Neural cell (in vitro differentiated cells): ENCODE measurements at regions not wholly inside any gene's neighbourhood (a gene's known extent, or its start where the extent isn't known, plus 50 kb on each side); places are given as distances from the start of the nearest gene placed in this dataset.

Experiments used
- H2AFZ ChIP-seq: fragments of 200-600, 300-800 bp; sonication (generic), shearing (Covaris generic); 2 replicates; pipeline ENCODE4 v1.6.0; 2014; ENCODE audit warnings: low read depth, mild to moderate bottlenecking, antibody characterized with exemption, low read length, moderate library complexity
- H3F3A ChIP-seq: fragments of 200-600 bp; shearing (Covaris generic); 2 replicates; pipeline ENCODE4 v1.6.1; 2016; ENCODE audit warnings: mild to moderate bottlenecking, moderate library complexity, mixed read lengths, antibody characterized with exemption, low read length; ENCODE audit not compliant: insufficient read depth, poor library complexity, severe bottlenecking
- H3K27ac ChIP-seq: fragments of 200-600, 300-800 bp; sonication (generic), shearing (Covaris generic); 2 replicates; pipeline ENCODE4 v1.5.1; 2014; ENCODE audit warnings: mild to moderate bottlenecking, low read length, moderate library complexity
- H3K27me3 ChIP-seq: fragments of 300-800, 200-600 bp; sonication (generic), shearing (Covaris generic); 2 replicates; pipeline ENCODE4 v1.6.0; 2014; ENCODE audit warnings: mild to moderate bottlenecking, low read depth, low read length, moderate library complexity; ENCODE audit not compliant: insufficient read depth
- H3K36me3 ChIP-seq: fragments of 300-800, 200-600 bp; sonication (generic), shearing (Covaris generic); 2 replicates; pipeline ENCODE4 v1.5.1; 2014; ENCODE audit warnings: mild to moderate bottlenecking, antibody characterized with exemption, low read length, moderate library complexity; ENCODE audit not compliant: insufficient read depth
- H3K4me2 ChIP-seq: fragments of 300-800, 200-600 bp; sonication (generic), shearing (Covaris generic); 2 replicates; pipeline ENCODE4 v1.6.0; 2014; ENCODE audit warnings: mild to moderate bottlenecking, low read length
- H3K4me3 ChIP-seq: fragments of 300-800, 200-600 bp; sonication (generic), shearing (Covaris generic); 2 replicates; pipeline ENCODE4 v1.5.1; 2014; ENCODE audit warnings: mild to moderate bottlenecking, low read length, moderate library complexity
- H3K79me2 ChIP-seq: fragments of 200-600 bp; shearing (Covaris generic); replicated peaks from 2 replicates; pipeline ENCODE4 v1.6.0; 2014; ENCODE audit warnings: mild to moderate bottlenecking, low read length, moderate library complexity; ENCODE audit not compliant: insufficient read depth
- H3K9ac ChIP-seq: fragments of 300-800, 200-600 bp; sonication (generic), shearing (Covaris generic); 2 replicates; pipeline ENCODE4 v1.6.1; 2016; ENCODE audit warnings: mild to moderate bottlenecking, low read length, mixed read lengths
- H3K9me2 ChIP-seq: fragments of 200-600 bp; shearing (Covaris generic); 2 replicates; pipeline ENCODE4 v1.6.1; 2016; ENCODE audit warnings: mild to moderate bottlenecking, low read length, mixed read lengths; ENCODE audit not compliant: insufficient read depth
- H3K9me3 ChIP-seq: fragments of 200-600, 300-800 bp; sonication (generic), shearing (Covaris generic); 2 replicates; pipeline ENCODE4 v1.6.1; 2016; ENCODE audit warnings: mild to moderate bottlenecking, mixed run types, low read length, moderate library complexity, mixed read lengths
- H4K20me1 ChIP-seq: fragments of 200-600 bp; shearing (Covaris generic); 2 replicates; pipeline ENCODE4 v1.6.1; 2016; ENCODE audit warnings: mild to moderate bottlenecking, mixed run types; ENCODE audit not compliant: insufficient read depth
- CTCF ChIP-seq: fragments of 450-650 bp; IDR thresholded peaks from 2 replicates; pipeline ENCODE4 v1.5.1; 2014; ENCODE audit warnings: antibody characterized with exemption, mild to moderate bottlenecking, moderate library complexity; ENCODE audit not compliant: poor library complexity, severe bottlenecking
- EP300 ChIP-seq: fragments of 450-650 bp; conservative IDR thresholded peaks from 2 replicates; pipeline ENCODE4 v1.6.1; 2014; ENCODE audit warnings: antibody characterized with exemption, mild to moderate bottlenecking, moderate library complexity; ENCODE audit not compliant: poor library complexity, severe bottlenecking
- EZH2 ChIP-seq: fragments of 200-600, 300-800 bp; shearing (Covaris generic), sonication (generic); IDR thresholded peaks from 2 replicates; pipeline ENCODE4 v1.6.1; 2014; ENCODE audit warnings: antibody characterized with exemption, low read length, borderline replicate concordance, mild to moderate bottlenecking; ENCODE audit not compliant: insufficient read depth, poor library complexity, severe bottlenecking
- MXI1 ChIP-seq: fragments of 450-650 bp; conservative IDR thresholded peaks from 2 replicates; pipeline ENCODE4 v1.6.1; 2014; ENCODE audit warnings: antibody characterized with exemption, mild to moderate bottlenecking; ENCODE audit not compliant: poor library complexity, severe bottlenecking
- POLR2AphosphoS5 ChIP-seq: IDR thresholded peaks from 2 replicates; pipeline ENCODE4 v1.6.1; 2012
- RAD21 ChIP-seq: fragments of 450-650 bp; conservative IDR thresholded peaks from 2 replicates; pipeline ENCODE4 v1.6.1; 2014; ENCODE audit warnings: antibody characterized with exemption, mild to moderate bottlenecking, moderate library complexity
- REST ChIP-seq: IDR thresholded peaks from 2 replicates; pipeline ENCODE4 v1.6.1; 2012; ENCODE audit warnings: borderline replicate concordance
- SMC3 ChIP-seq: fragments of 450-650 bp; conservative IDR thresholded peaks from 2 replicates; pipeline ENCODE4 v1.6.1; 2014; ENCODE audit warnings: antibody characterized with exemption, mild to moderate bottlenecking, moderate library complexity; ENCODE audit not compliant: poor library complexity
- TAF1 ChIP-seq: IDR thresholded peaks from 2 replicates; pipeline ENCODE4 v1.6.1; 2012; ENCODE audit warnings: low read depth

- Histone ChIP-seq H3K9ac (no peak overlapping the region), H3K4me2 (no peak overlapping the region), H2AFZ (no peak overlapping the region), H3K79me2 (no peaks in the 10 kb centered on the region), H4K20me1 (no peaks in the 10 kb centered on the region), H3K4me3 (no peak overlapping the region), H3K36me3 (no peaks in the 10 kb centered on the region), H3K9me3 (no peaks in the 10 kb centered on the region), H3K9me2 (no peaks in the 10 kb centered on the region), H3K27me3 (no peaks in the 10 kb centered on the region), H3F3A (peaks cover 14% of the 10 kb centered on the region), H3K27ac (peak overlapping the region; percentile 84)
- TF ChIP-seq POLR2AphosphoS5 (no peak), REST (no peak), EZH2 (no peak), TAF1 (no peak), SMC3 (no peak), EP300 (no peak), MXI1 (no peak), RAD21 (no peak), CTCF (no peak)
Observed at GRCh38 chr18:68466672-68467071, 248.2 kb downstream of the TMX3 start.

DNA sequence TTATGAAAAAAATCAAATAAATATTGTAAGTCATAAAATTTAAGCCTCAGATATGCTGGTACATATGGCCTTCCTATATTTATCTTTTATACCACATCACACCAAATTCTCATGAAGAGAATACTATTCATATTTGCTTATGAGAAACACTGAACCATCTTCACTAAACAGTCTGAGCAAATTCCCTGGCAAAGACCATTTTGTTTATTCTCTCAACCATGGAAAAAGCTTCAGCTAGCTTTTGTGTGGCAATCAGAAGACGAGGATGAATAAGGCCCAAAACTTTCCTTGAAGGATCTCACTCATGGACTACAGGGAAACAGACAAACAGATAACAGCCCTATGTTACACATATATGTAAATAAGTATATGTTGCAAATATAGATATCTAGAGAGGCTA lies 252.1 kb downstream of the TMX3 start:
- no peak for TF ChIP-seq TAF1
- no peak for TF ChIP-seq RAD21
- no peak for TF ChIP-seq SMC3
- no peak for TF ChIP-seq CTCF
- TF ChIP-seq MXI1 = no peak
- no peak for TF ChIP-seq POLR2AphosphoS5
- no peak for TF ChIP-seq EP300
- no peak for TF ChIP-seq REST
- TF ChIP-seq EZH2 = no peak

More for the DNA sequence above, 252.1 kb downstream of the TMX3 start:
- Histone ChIP-seq H3K9ac (no peak overlapping the region), H3K27ac (no peak overlapping the region), H3K4me3 (no peak overlapping the region), H3F3A (peaks cover 7% of the 10 kb centered on the region), H3K9me3 (no peaks in the 10 kb centered on the region), H3K36me3 (no peaks in the 10 kb centered on the region), H3K9me2 (no peaks in the 10 kb centered on the region), H4K20me1 (no peaks in the 10 kb centered on the region), H3K4me2 (no peak overlapping the region), H3K79me2 (no peaks in the 10 kb centered on the region), H2AFZ (no peak overlapping the region), H3K27me3 (no peaks in the 10 kb centered on the region)
